ENCODE measurements at regions not wholly inside any gene's neighbourhood (a gene's known extent, or its start where the extent isn't known, plus 50 kb on each side); places are given as distances from the start of the nearest gene placed in this dataset.
A peak's percentile ranks its signal among the peaks of the same experiment; 100 is the strongest.

DNA sequence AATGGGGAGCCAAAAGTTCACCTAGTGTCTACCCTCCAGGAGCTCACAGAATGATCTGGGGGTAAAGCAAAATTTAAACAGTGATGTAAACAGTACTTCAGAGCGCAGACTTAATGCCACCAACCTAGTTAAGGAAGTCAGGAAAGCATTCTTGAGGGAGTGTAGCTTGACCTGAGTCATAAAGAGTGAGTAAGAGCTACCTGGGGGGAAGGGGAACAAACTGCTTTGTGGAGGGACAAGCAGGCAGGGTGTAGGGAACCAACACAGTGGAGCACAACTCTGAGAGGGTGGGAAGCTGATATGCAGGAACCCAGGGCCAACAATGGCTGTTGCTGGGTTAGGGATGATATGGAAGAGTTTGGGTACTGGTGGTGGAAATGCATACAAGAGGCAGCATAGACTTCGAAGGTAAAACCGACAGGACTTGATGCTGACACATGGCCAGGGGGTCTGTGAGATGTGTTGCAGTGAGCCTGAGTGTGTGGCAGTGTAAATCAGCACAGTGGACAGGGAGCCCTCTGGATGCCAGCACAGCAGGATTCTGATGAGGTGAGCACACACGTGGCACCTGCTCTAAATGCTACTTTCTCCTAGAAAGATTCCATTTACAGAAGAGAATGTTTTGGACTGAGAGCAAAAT lies 58.3 kb upstream of the CYP2D6 start (continued):
- TF ChIP-seq, protein P1, sequence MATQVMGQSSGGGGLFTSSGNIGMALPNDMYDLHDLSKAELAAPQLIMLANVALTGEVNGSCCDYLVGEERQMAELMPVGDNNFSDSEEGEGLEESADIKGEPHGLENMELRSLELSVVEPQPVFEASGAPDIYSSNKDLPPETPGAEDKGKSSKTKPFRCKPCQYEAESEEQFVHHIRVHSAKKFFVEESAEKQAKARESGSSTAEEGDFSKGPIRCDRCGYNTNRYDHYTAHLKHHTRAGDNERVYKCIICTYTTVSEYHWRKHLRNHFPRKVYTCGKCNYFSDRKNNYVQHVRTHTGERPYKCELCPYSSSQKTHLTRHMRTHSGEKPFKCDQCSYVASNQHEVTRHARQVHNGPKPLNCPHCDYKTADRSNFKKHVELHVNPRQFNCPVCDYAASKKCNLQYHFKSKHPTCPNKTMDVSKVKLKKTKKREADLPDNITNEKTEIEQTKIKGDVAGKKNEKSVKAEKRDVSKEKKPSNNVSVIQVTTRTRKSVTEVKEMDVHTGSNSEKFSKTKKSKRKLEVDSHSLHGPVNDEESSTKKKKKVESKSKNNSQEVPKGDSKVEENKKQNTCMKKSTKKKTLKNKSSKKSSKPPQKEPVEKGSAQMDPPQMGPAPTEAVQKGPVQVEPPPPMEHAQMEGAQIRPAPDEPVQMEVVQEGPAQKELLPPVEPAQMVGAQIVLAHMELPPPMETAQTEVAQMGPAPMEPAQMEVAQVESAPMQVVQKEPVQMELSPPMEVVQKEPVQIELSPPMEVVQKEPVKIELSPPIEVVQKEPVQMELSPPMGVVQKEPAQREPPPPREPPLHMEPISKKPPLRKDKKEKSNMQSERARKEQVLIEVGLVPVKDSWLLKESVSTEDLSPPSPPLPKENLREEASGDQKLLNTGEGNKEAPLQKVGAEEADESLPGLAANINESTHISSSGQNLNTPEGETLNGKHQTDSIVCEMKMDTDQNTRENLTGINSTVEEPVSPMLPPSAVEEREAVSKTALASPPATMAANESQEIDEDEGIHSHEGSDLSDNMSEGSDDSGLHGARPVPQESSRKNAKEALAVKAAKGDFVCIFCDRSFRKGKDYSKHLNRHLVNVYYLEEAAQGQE (IDR thresholded peaks at IDR 0.05; ENCODE audit: low read depth) = peak; percentile 21; the same call in 1 of the 2 replicates
- no peak for TF ChIP-seq CTCF (IDR thresholded peaks at IDR 0.05 in 2 of 3, conservative IDR thresholded peaks at IDR 0.05 in 1 of 3; ENCODE audit: borderline replicate concordance in 1 of 3, insufficient read depth in 1 of 3, low read depth in 2 of 3, low read length in 2 of 3)
- TF ChIP-seq FOSL1 (IDR thresholded peaks at IDR 0.05; ENCODE audit: low read depth) = peak; percentile 76
- TF ChIP-seq ZNF274 (IDR thresholded peaks at IDR 0.05; ENCODE audit: low read depth, low read length) = no peak
- TF ChIP-seq, protein P2, sequence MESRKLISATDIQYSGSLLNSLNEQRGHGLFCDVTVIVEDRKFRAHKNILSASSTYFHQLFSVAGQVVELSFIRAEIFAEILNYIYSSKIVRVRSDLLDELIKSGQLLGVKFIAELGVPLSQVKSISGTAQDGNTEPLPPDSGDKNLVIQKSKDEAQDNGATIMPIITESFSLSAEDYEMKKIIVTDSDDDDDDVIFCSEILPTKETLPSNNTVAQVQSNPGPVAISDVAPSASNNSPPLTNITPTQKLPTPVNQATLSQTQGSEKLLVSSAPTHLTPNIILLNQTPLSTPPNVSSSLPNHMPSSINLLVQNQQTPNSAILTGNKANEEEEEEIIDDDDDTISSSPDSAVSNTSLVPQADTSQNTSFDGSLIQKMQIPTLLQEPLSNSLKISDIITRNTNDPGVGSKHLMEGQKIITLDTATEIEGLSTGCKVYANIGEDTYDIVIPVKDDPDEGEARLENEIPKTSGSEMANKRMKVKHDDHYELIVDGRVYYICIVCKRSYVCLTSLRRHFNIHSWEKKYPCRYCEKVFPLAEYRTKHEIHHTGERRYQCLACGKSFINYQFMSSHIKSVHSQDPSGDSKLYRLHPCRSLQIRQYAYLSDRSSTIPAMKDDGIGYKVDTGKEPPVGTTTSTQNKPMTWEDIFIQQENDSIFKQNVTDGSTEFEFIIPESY (IDR thresholded peaks at IDR 0.05; ENCODE audit: extremely low read depth, insufficient replicate concordance, low read length) = no peak
- no peak for TF ChIP-seq EGR1 (IDR thresholded peaks at IDR 0.05; ENCODE audit: low read depth)
- no peak for TF ChIP-seq YY1 (IDR thresholded peaks at IDR 0.05; ENCODE audit: extremely low read depth, insufficient replicate concordance, low read depth, low read length)
- peak; percentile 16; the same call in 1 of the 2 replicates for TF ChIP-seq RAD21 (IDR thresholded peaks at IDR 0.05; ENCODE audit: low read depth)
- no peak for TF ChIP-seq CEBPB (IDR thresholded peaks at IDR 0.05; ENCODE audit: low read depth)
- peak; percentile 21; the same call in 1 of the 2 replicates for TF ChIP-seq POLR2AphosphoS5 (IDR thresholded peaks at IDR 0.05; ENCODE audit: low read depth, low read length)
- TF ChIP-seq SIN3A (IDR thresholded peaks at IDR 0.05; ENCODE audit: low read depth) = no peak

All from HCT116 (cell line).